BJ (cell line): ENCODE measurements at regions not wholly inside any gene's neighbourhood (a gene's known extent, or its start where the extent isn't known, plus 50 kb on each side); places are given as distances from the start of the nearest gene placed in this dataset.

Source experiments
- CTCF ChIA-PET: fragments of 350-600 bp; formaldehyde crosslinking; extraction: SDS; loops from one replicate; lab custom pipeline; 2021; ENCODE audit warnings: antibody characterized with exemption, inconsistent platforms; lab: Yijun Ruan, JAX
- POLR2A ChIA-PET: fragments of 300-600 bp; sonication (Branson Sonifier 250); formaldehyde crosslinking; extraction: SDS; loops from one replicate; lab custom pipeline; 2021; ENCODE audit warnings: antibody characterized with exemption; lab: Charles Lee
- DNase-seq: peaks from one replicate; pipeline ENCODE4 v3.0.0-alpha.2; 2011; ENCODE audit warnings: low read depth
- H3K27me3 ChIP-seq: 2 replicates; pipeline ENCODE4 v1.6.0; 2011; ENCODE audit warnings: low read length; ENCODE audit not compliant: control insufficient read depth, insufficient read depth
- H3K36me3 ChIP-seq: 2 replicates; pipeline ENCODE4 v1.5.1; 2011; ENCODE audit warnings: low read length; ENCODE audit not compliant: control insufficient read depth, insufficient read depth
- H3K4me3 ChIP-seq: 2 replicates; pipeline ENCODE4 v1.5.1; 2011; ENCODE audit warnings: low read depth, mild to moderate bottlenecking, control low read depth, low read length
- CTCF ChIP-seq: IDR thresholded peaks from 2 replicates; pipeline ENCODE4 v1.5.1; 2011; ENCODE audit warnings: low read depth, mild to moderate bottlenecking, control low read depth, inconsistent platforms, low read length, moderate library complexity; ENCODE audit not compliant: insufficient read depth

- ChIA-PET CTCF (no interaction called here), POLR2A (no interaction called here)
- TF ChIP-seq CTCF: no peak
- no peak for DNase-seq
- no peak overlapping the region for H3K4me3 ChIP-seq
- no peaks in the 10 kb centered on the region for H3K36me3 ChIP-seq
- no peaks in the 10 kb centered on the region for H3K27me3 ChIP-seq
Measured at GRCh38 chr10:108086502-108086901, 922.0 kb upstream of the SORCS1 start.

- ChIA-PET CTCF (no interaction called here), POLR2A (no interaction called here)
- TF ChIP-seq CTCF: no peak
- Histone ChIP-seq H3K36me3 (no peaks in the 10 kb centered on the region), H3K4me3 (no peak overlapping the region), H3K27me3 (no peaks in the 10 kb centered on the region)
- DNase-seq: no peak
Measured at GRCh38 chr10:108082596-108082995, 918.1 kb upstream of the SORCS1 start.

GRCh38 chr10:108078263-108078662 is 913.8 kb upstream of the SORCS1 start:
- H3K27me3 ChIP-seq: no peaks in the 10 kb centered on the region
- ChIA-PET POLR2A (no interaction called here), CTCF (no interaction called here)
- H3K36me3 ChIP-seq: no peaks in the 10 kb centered on the region
- DNase-seq: no peak
- no peak overlapping the region for H3K4me3 ChIP-seq
- no peak for TF ChIP-seq CTCF

- Histone ChIP-seq H3K36me3 (no peaks in the 10 kb centered on the region), H3K4me3 (no peak overlapping the region), H3K27me3 (no peaks in the 10 kb centered on the region)
- TF ChIP-seq CTCF: no peak
- POLR2A ChIA-PET: no interaction called here
- CTCF ChIA-PET: no interaction called here
- no peak for DNase-seq
Measured at GRCh38 chr10:108072466-108072865, 908.0 kb upstream of the SORCS1 start.

- TF ChIP-seq CTCF: no peak
- H3K4me3 ChIP-seq: no peak overlapping the region
- no peak for DNase-seq
- no peaks in the 10 kb centered on the region for H3K36me3 ChIP-seq
- H3K27me3 ChIP-seq: no peaks in the 10 kb centered on the region
- CTCF ChIA-PET: no interaction called here
- POLR2A ChIA-PET: no interaction called here
Measured at GRCh38 chr10:108070789-108071188, 906.3 kb upstream of the SORCS1 start.
